ENCODE measurements at regions not wholly inside any gene's neighbourhood (a gene's known extent, or its start where the extent isn't known, plus 50 kb on each side); places are given as distances from the start of the nearest gene placed in this dataset.

DNA sequence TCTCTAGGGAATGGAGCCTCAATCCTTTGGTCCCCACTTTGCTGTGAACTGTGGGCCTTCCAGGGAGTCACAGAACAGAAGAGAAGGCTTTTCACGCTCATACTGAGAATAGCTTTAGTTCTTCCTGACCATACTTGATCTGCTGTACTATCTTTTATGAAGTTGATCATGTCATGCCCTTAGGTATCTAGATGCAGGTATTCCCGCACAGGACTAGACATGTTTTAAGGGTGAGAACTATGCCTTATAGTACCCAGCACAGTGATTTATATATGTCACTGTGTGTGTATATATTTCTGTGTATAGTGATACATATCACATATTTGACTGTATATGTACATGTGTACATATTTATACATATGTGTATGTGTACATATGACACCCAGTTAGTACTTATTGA is 358.4 kb upstream of the SEMA6D start:
- TF ChIP-seq POLR2A (IDR thresholded peaks at IDR 0.05; ENCODE audit: low read depth, low read length): no peak
- TF ChIP-seq POLR2AphosphoS5 (IDR thresholded peaks at IDR 0.05; ENCODE audit: low read depth, low read length): no peak
- no peak for TF ChIP-seq TAF1 (IDR thresholded peaks at IDR 0.05; ENCODE audit: low read depth, low read length)
- no peak for TF ChIP-seq SPI1 (IDR thresholded peaks at IDR 0.05; ENCODE audit: low read depth, low read length)
- no peak for TF ChIP-seq POU2F2 (IDR thresholded peaks at IDR 0.05; ENCODE audit: low read depth, low read length)
